Endothelial cell of umbilical vein (primary cell): ENCODE measurements at regions not wholly inside any gene's neighbourhood (a gene's known extent, or its start where the extent isn't known, plus 50 kb on each side); places are given as distances from the start of the nearest gene placed in this dataset.

Experiments used
- BruUV-seq: library from RNA; stranded (reverse); fragments of 400-500 nt; replicated peaks from 2 replicates; lab custom pipeline; 2021; lab: Mats Ljungman, UMichigan
- CTCF ChIA-PET: fragments of 300-600, 350-600 bp; sonication (Branson Sonifier 250); formaldehyde crosslinking; loops from one replicate; lab custom pipeline; 2021; ENCODE audit warnings: antibody characterized with exemption, inconsistent platforms; lab: Charles Lee
- POLR2A ChIA-PET: fragments of 300-600, 350-600 bp; sonication (Branson Sonifier 250); formaldehyde crosslinking; loops from one replicate; lab custom pipeline; 2021; ENCODE audit warnings: antibody characterized with exemption, inconsistent platforms; lab: Charles Lee
- DNase-seq: peaks from one replicate; pipeline ENCODE4 v3.0.0-alpha.2; 2011; ENCODE audit warnings: low read depth, low spot score
- FAIRE-seq: peaks from 2 replicates; lab custom pipeline; 2011; peaks lifted over from hg19 to GRCh38; lab: Jason Lieb, UNC
- H2AFZ ChIP-seq: 2 replicates; pipeline ENCODE4 v1.6.0; 2012; ENCODE audit warnings: low read depth, low read length, control low read depth, inconsistent platforms
- H3K27ac ChIP-seq: 2 replicates; pipeline ENCODE4 v1.5.1; 2011; ENCODE audit warnings: low read depth, mild to moderate bottlenecking, control low read depth, low read length, moderate library complexity; ENCODE audit not compliant: insufficient read depth
- H3K27me3 ChIP-seq, 2 experiments: 2 replicates each; pipeline versions ENCODE4 v1.6.0 to v1.6.1; 2011; ENCODE audit warnings: low read length in 2 of 2, mixed read lengths in 1 of 2; ENCODE audit not compliant: control insufficient read depth in 2 of 2, insufficient read depth in 2 of 2
- H3K36me3 ChIP-seq, 2 experiments: 2 replicates in 1 of 2; 3 replicates in 1 of 2; pipeline ENCODE4 v1.5.1; 2011; ENCODE audit warnings: low read length in 2 of 2, mild to moderate bottlenecking in 1 of 2, moderate library complexity in 1 of 2; ENCODE audit not compliant: control insufficient read depth in 2 of 2, insufficient read depth in 2 of 2; ENCODE audit errors: extremely low read depth in 1 of 2
- H3K4me1 ChIP-seq: 3 replicates; pipeline ENCODE4 v1.5.1; 2011; ENCODE audit warnings: mild to moderate bottlenecking, low read length; ENCODE audit not compliant: control insufficient read depth, insufficient read depth; ENCODE audit errors: extremely low read depth
- H3K4me2 ChIP-seq: 2 replicates; pipeline ENCODE4 v1.6.1; 2011; ENCODE audit warnings: low read length, control low read depth, mixed read lengths; ENCODE audit not compliant: insufficient read depth
- H3K4me3 ChIP-seq, 3 experiments: fragments of 200-600 bp in 1 of 3; sonication (generic), shearing (Covaris generic) in 1 of 3; replicated peaks in 1 of 3; 2 replicates each; pipeline ENCODE4 v1.5.1; 2011 to 2016; ENCODE audit warnings: control low read depth in 3 of 3, low read length in 3 of 3, mild to moderate bottlenecking in 2 of 3, inconsistent platforms in 1 of 3, low read depth in 1 of 3, moderate library complexity in 1 of 3; ENCODE audit not compliant: insufficient read depth in 1 of 3
- H3K79me2 ChIP-seq: 2 replicates; pipeline ENCODE4 v1.6.0; 2012; ENCODE audit warnings: low read length, inconsistent platforms; ENCODE audit not compliant: control insufficient read depth, insufficient read depth
- H3K9ac ChIP-seq: replicated peaks from 2 replicates; pipeline ENCODE3; 2011; ENCODE audit warnings: low read length, control low read depth; ENCODE audit not compliant: insufficient read depth; ENCODE audit errors: extremely low read depth
- H3K9me1 ChIP-seq: replicated peaks from 3 replicates; pipeline ENCODE4 v1.6.0; 2011; ENCODE audit warnings: mild to moderate bottlenecking, low read length; ENCODE audit not compliant: control insufficient read depth, insufficient read depth; ENCODE audit errors: extremely low read depth
- H3K9me3 ChIP-seq: replicated peaks from 2 replicates; pipeline ENCODE4 v1.5.1; 2012; ENCODE audit warnings: low read length, inconsistent platforms; ENCODE audit not compliant: control insufficient read depth, insufficient read depth
- H4K20me1 ChIP-seq: replicated peaks from 2 replicates; pipeline ENCODE3; 2011; ENCODE audit warnings: mild to moderate bottlenecking, low read length; ENCODE audit not compliant: control insufficient read depth, insufficient read depth; ENCODE audit errors: extremely low read depth
- EZH2 ChIP-seq: IDR thresholded peaks from 2 replicates; pipeline ENCODE4 v1.6.1; 2012; ENCODE audit warnings: borderline replicate concordance, low read depth, mild to moderate bottlenecking, moderate library complexity, low read length, inconsistent platforms; ENCODE audit not compliant: severe bottlenecking
- FOS ChIP-seq: IDR thresholded peaks from 2 replicates; pipeline ENCODE4 v1.6.1; 2011; ENCODE audit warnings: mild to moderate bottlenecking, low read length, moderate library complexity, borderline replicate concordance; ENCODE audit not compliant: insufficient read depth
- GATA2 ChIP-seq: IDR thresholded peaks from 2 replicates; pipeline ENCODE4 v1.7.0; 2011; ENCODE audit warnings: low read depth, mild to moderate bottlenecking, moderate library complexity, mixed read lengths, low read length; ENCODE audit not compliant: insufficient read length, insufficient read depth
- JUN ChIP-seq: IDR thresholded peaks from 2 replicates; pipeline ENCODE4 v1.6.1; 2011; ENCODE audit warnings: borderline replicate concordance, low read depth; ENCODE audit not compliant: insufficient read length, insufficient read depth
- MYC ChIP-seq: IDR thresholded peaks from one replicate; pipeline ENCODE4 v1.6.1; 2011; ENCODE audit warnings: mild to moderate bottlenecking, low read depth, low read length
- POLR2A ChIP-seq: IDR thresholded peaks from 2 replicates; pipeline ENCODE4 v1.6.1; 2012; ENCODE audit warnings: low read depth, mild to moderate bottlenecking, control low read depth, low read length
- POLR2AphosphoS5 ChIP-seq: IDR thresholded peaks from 2 replicates; pipeline ENCODE4 v1.6.1; 2012; ENCODE audit warnings: low read depth, mild to moderate bottlenecking, control low read depth, low read length, moderate library complexity; ENCODE audit not compliant: insufficient read depth
- dilution Hi-C: fragments of 300-500 bp; cut with MboI; formaldehyde crosslinking; loops from one replicate; pipeline ENCODE4 v1.15.0; 2019; ENCODE audit warnings: low sequenced_read_pairs; ENCODE audit not compliant: extremely low pct_ligation_motif_present
- intact Hi-C: fragments of 100-400 bp; cut with micrococcal nuclease; formaldehyde crosslinking; loops from one replicate; pipeline ENCODE4 v1.10.0; 2022
- TF ChIP-seq, protein P1 (sequence below): IDR thresholded peaks from 2 replicates; pipeline ENCODE4 v1.6.1; 2011; ENCODE audit not compliant: insufficient read depth, insufficient read length
- TF ChIP-seq, protein P2 (sequence below), 2 donors: IDR thresholded peaks; 1 replicate in 1 of 2; 2 replicates in 1 of 2; pipeline ENCODE4 v1.5.1; 2011; ENCODE audit warnings: low read length in 2 of 2, mild to moderate bottlenecking in 2 of 2, moderate library complexity in 2 of 2, control low read depth in 1 of 2, inconsistent platforms in 1 of 2, low read depth in 1 of 2; ENCODE audit not compliant: insufficient read depth in 1 of 2; ENCODE audit errors: extremely low read depth in 1 of 2

DNA sequence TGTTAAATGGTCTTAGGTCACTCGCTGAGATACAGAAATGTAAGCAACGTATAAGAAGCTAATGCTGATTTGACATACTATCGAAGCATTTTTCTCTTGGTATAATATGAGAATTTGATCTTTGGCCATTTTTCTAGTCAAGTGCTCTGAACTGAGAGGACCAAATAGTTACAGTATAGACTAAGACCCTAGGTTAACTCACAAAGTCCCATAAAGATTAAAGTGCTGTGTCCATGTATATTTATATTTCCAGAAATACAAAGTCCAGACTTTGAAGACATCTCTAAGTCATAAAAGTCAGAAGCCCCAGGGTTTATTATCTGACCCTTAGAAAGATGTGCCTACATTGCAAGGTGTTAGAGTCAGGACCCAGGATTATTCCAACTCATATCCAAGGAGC is 752.4 kb upstream of the COX7C start:
- dilution Hi-C loops (no loop called here), intact Hi-C loops (no loop called here)
- FAIRE-seq (no peak), DNase-seq (no peak)
- ChIA-PET POLR2A (no interaction called here), CTCF (no interaction called here)
- no peak overlapping the region for H3K27ac ChIP-seq
- no peaks in the 10 kb centered on the region for H3K4me1 ChIP-seq
- H3K36me3 ChIP-seq = no peaks in the 10 kb centered on the region
- H3K9me3 ChIP-seq = no peaks in the 10 kb centered on the region
- no peak overlapping the region for H2AFZ ChIP-seq
- BruUV-seq = no TSS peak
- no peaks in the 10 kb centered on the region for H3K9me1 ChIP-seq
- H3K9ac ChIP-seq = no peak overlapping the region
- no peak overlapping the region for H3K4me2 ChIP-seq
- no peaks in the 10 kb centered on the region for H3K27me3 ChIP-seq
- TF ChIP-seq MYC (no peak), POLR2AphosphoS5 (no peak), JUN (no peak), EZH2 (no peak), GATA2 (no peak), POLR2A (no peak), FOS (no peak)
- TF ChIP-seq, protein P1, sequence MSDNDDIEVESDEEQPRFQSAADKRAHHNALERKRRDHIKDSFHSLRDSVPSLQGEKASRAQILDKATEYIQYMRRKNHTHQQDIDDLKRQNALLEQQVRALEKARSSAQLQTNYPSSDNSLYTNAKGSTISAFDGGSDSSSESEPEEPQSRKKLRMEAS = no peak
- TF ChIP-seq, protein P2, sequence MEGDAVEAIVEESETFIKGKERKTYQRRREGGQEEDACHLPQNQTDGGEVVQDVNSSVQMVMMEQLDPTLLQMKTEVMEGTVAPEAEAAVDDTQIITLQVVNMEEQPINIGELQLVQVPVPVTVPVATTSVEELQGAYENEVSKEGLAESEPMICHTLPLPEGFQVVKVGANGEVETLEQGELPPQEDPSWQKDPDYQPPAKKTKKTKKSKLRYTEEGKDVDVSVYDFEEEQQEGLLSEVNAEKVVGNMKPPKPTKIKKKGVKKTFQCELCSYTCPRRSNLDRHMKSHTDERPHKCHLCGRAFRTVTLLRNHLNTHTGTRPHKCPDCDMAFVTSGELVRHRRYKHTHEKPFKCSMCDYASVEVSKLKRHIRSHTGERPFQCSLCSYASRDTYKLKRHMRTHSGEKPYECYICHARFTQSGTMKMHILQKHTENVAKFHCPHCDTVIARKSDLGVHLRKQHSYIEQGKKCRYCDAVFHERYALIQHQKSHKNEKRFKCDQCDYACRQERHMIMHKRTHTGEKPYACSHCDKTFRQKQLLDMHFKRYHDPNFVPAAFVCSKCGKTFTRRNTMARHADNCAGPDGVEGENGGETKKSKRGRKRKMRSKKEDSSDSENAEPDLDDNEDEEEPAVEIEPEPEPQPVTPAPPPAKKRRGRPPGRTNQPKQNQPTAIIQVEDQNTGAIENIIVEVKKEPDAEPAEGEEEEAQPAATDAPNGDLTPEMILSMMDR (IDR thresholded peaks at IDR 0.05; ENCODE audit: extremely low read depth in 1 of 2, insufficient read depth in 1 of 2, low read depth in 1 of 2, low read length in 2 of 2) = no peak
- no peak overlapping the region for H3K4me3 ChIP-seq
- H3K79me2 ChIP-seq = no peaks in the 10 kb centered on the region
- no peaks in the 10 kb centered on the region for H4K20me1 ChIP-seq
